Peyer's patch (tissue), 4 donors: ENCODE measurements at regions not wholly inside any gene's neighbourhood (a gene's known extent, or its start where the extent isn't known, plus 50 kb on each side); places are given as distances from the start of the nearest gene placed in this dataset.

Experiments used
- DNase-seq, 3 donors: peaks; one replicate each; pipeline ENCODE4 v3.0.0-alpha.2; 2017 to 2019
- H3K27ac ChIP-seq, 4 donors: fragments of 200-600 bp; sonication (generic); one replicate each; pipeline ENCODE4 v1.5.1; 2016 to 2019
- H3K27me3 ChIP-seq, 2 donors: fragments of 200-600 bp; sonication (generic); one replicate each; pipeline ENCODE4 v1.5.1; 2019
- H3K36me3 ChIP-seq, 3 donors: fragments of 200-600 bp; sonication (generic); one replicate each; pipeline ENCODE4 v1.5.1; 2016 to 2019
- H3K4me1 ChIP-seq, 4 donors: fragments of 200-600 bp; sonication (generic); one replicate each; pipeline ENCODE4 v1.5.1; 2016 to 2019
- H3K4me3 ChIP-seq, 4 donors: fragments of 200-600 bp; sonication (generic); 1 replicate in 3 of 4; 2 replicates in 1 of 4; pipeline ENCODE4 v1.5.1; 2016 to 2019; ENCODE audit warnings: mild to moderate bottlenecking in 1 of 4
- H3K9me3 ChIP-seq, 4 donors: fragments of 200-600 bp; sonication (generic); one replicate each; pipeline ENCODE4 v1.5.1; 2016 to 2019; ENCODE audit warnings: mild to moderate bottlenecking in 1 of 4
- POLR2A ChIP-seq, 2 donors: fragments of 450-650 bp; IDR thresholded peaks; one replicate each; pipeline ENCODE4 v1.5.1; 2017; ENCODE audit warnings: antibody characterized with exemption in 2 of 2, mild to moderate bottlenecking in 2 of 2, moderate library complexity in 2 of 2
- TF ChIP-seq, protein P1 (sequence below), 6 experiments: fragments of 450-650 bp in 4 of 6; fragments of 200-600 bp in 2 of 6; sonication (generic) in 1 of 6; IDR thresholded peaks; one replicate each; pipeline ENCODE4 v1.5.1; 2017 to 2019; ENCODE audit warnings: antibody characterized with exemption in 6 of 6, mild to moderate bottlenecking in 3 of 6, moderate library complexity in 1 of 6

DNA sequence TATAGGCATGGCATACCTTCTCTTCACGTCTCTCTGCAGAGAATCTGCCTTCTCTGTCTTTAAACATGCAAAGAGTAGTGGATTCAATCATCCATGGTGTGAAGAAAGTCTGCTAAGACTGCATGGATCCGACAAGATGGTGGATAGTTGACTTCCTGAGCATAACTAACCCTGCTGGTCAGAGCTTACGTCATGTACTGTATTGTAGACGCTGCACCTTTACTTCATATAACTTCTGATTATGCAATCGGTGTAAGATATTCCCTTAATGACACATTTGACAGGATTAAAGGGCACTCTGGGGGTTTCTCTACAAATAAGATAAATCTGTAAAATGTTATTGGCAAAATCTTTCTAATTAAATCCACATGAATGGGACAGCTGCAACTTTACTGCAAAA is 240.3 kb upstream of the NREP start:
- Histone ChIP-seq H3K4me3 (no peak overlapping the region), H3K36me3 (no peaks in the 10 kb centered on the region), H3K4me1 (no peaks in the 10 kb centered on the region), H3K27me3 (no peaks in the 10 kb centered on the region), H3K27ac (no peak overlapping the region), H3K9me3 (no peaks in the 10 kb centered on the region)
- no peak for DNase-seq
- no peak for TF ChIP-seq POLR2A (IDR thresholded peaks at IDR 0.05)
- TF ChIP-seq, protein P1, sequence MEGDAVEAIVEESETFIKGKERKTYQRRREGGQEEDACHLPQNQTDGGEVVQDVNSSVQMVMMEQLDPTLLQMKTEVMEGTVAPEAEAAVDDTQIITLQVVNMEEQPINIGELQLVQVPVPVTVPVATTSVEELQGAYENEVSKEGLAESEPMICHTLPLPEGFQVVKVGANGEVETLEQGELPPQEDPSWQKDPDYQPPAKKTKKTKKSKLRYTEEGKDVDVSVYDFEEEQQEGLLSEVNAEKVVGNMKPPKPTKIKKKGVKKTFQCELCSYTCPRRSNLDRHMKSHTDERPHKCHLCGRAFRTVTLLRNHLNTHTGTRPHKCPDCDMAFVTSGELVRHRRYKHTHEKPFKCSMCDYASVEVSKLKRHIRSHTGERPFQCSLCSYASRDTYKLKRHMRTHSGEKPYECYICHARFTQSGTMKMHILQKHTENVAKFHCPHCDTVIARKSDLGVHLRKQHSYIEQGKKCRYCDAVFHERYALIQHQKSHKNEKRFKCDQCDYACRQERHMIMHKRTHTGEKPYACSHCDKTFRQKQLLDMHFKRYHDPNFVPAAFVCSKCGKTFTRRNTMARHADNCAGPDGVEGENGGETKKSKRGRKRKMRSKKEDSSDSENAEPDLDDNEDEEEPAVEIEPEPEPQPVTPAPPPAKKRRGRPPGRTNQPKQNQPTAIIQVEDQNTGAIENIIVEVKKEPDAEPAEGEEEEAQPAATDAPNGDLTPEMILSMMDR (IDR thresholded peaks at IDR 0.05) = no peak

GRCh38 chr5:111996574-111996973 is 239.6 kb upstream of the NREP start:
- DNase-seq = no peak
- no peaks in the 10 kb centered on the region for H3K27me3 ChIP-seq
- no peaks in the 10 kb centered on the region for H3K9me3 ChIP-seq
- H3K36me3 ChIP-seq = no peaks in the 10 kb centered on the region
- H3K4me3 ChIP-seq = no peak overlapping the region
- no peak overlapping the region for H3K27ac ChIP-seq
- TF ChIP-seq, protein P1 (IDR thresholded peaks at IDR 0.05) = no peak
- H3K4me1 ChIP-seq = no peaks in the 10 kb centered on the region

- TF ChIP-seq POLR2A (IDR thresholded peaks at IDR 0.05) = no peak
- TF ChIP-seq, protein P1 (IDR thresholded peaks at IDR 0.05) = no peak
- no peaks in the 10 kb centered on the region for H3K27me3 ChIP-seq
- no peaks in the 10 kb centered on the region for H3K36me3 ChIP-seq
- H3K27ac ChIP-seq = no peak overlapping the region
- H3K4me3 ChIP-seq = no peak overlapping the region
- H3K9me3 ChIP-seq = no peaks in the 10 kb centered on the region
- DNase-seq = no peak
- H3K4me1 ChIP-seq = no peaks in the 10 kb centered on the region
Measured at GRCh38 chr5:111995701-111996100, 238.7 kb upstream of the NREP start.

DNA sequence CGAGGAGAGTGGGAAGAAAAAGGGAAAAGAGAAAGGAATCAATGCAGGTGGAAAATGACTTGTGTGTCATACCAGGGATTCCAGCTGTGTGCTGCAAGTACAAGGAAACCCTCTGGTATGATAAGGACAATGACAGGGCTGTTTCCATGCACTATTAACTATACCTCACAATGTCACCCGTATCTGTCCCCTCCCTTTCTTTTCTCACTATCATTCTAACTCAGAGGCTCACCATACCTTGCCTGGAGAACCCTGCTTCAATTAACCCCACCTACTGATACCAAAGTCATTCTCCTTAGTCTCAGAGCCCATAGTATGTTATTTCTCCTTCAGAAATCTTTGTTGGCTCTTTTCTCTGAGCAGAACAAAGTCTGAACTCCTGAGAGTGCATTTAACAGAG is 236.2 kb upstream of the NREP start:
- Histone ChIP-seq H3K9me3 (no peaks in the 10 kb centered on the region), H3K36me3 (no peaks in the 10 kb centered on the region), H3K4me1 (no peaks in the 10 kb centered on the region), H3K27me3 (no peaks in the 10 kb centered on the region), H3K4me3 (no peak overlapping the region), H3K27ac (no peak overlapping the region)
- TF ChIP-seq POLR2A (IDR thresholded peaks at IDR 0.05) = no peak
- TF ChIP-seq, protein P1 (IDR thresholded peaks at IDR 0.05) = no peak
- no peak for DNase-seq

DNA sequence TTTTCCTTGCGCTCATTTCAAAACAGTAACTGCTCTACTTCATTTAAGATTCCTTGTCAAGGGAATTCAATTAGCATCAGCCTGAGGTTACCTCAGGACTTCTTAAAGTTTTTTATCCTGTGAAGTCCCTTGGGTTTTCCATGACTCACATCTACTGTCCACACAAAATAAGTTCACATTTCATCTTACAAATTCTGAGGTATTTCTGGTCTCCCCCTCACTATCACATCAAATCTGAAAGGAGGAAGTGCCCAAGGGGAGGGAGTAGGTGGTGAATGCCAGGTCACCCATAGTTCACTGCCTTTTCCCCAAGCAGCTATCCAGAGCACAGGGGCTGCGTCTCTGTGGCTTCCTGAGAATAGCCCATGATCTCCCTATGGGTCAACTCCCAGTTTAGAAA is 227.1 kb upstream of the NREP start:
- Histone ChIP-seq H3K4me3 (no peak overlapping the region), H3K27ac (no peak overlapping the region), H3K27me3 (no peaks in the 10 kb centered on the region), H3K4me1 (no peaks in the 10 kb centered on the region), H3K36me3 (no peaks in the 10 kb centered on the region), H3K9me3 (no peaks in the 10 kb centered on the region)
- TF ChIP-seq POLR2A (IDR thresholded peaks at IDR 0.05) = no peak
- TF ChIP-seq, protein P1 (IDR thresholded peaks at IDR 0.05) = no peak
- no peak for DNase-seq

- H3K4me1 ChIP-seq = no peaks in the 10 kb centered on the region
- H3K4me3 ChIP-seq = no peak overlapping the region
Measured at GRCh38 chr5:111983459-111983858, 226.5 kb upstream of the NREP start.

More at GRCh38 chr5:111983459-111983858, 226.5 kb upstream of the NREP start:
- H3K36me3 ChIP-seq = no peaks in the 10 kb centered on the region
- TF ChIP-seq, protein P1 (IDR thresholded peaks at IDR 0.05) = no peak
- TF ChIP-seq POLR2A (IDR thresholded peaks at IDR 0.05) = no peak
- no peaks in the 10 kb centered on the region for H3K27me3 ChIP-seq
- H3K27ac ChIP-seq = no peak overlapping the region
- no peaks in the 10 kb centered on the region for H3K9me3 ChIP-seq
- DNase-seq = no peak
